ENCODE measurements at regions not wholly inside any gene's neighbourhood (a gene's known extent, or its start where the extent isn't known, plus 50 kb on each side); places are given as distances from the start of the nearest gene placed in this dataset.
"Not testable (repeated sequence)": the region's sequence is repeated elsewhere in the genome, so short reads cannot be mapped to it uniquely, and the experiment has no call there.

GRCh38 chr4:45229206-45229605 is 502.9 kb upstream of the GNPDA2 start:
- H3K9ac ChIP-seq (ENCODE audit: low read depth in 1 of 2, low read length in 2 of 2): no peak overlapping the region
- H3K27me3 ChIP-seq (ENCODE audit: control insufficient read depth in 1 of 2, insufficient read depth in 2 of 2, low read length in 2 of 2): no peaks in the 10 kb centered on the region
- no peak overlapping the region for H3K4me3 ChIP-seq (ENCODE audit: low read depth in 1 of 2, low read length in 2 of 2)
- H3K9me3 ChIP-seq (ENCODE audit: control insufficient read depth in 1 of 2, low read length in 2 of 2): peaks cover 0 to 4% of the 10 kb centered on the region in 2 donors
- no peaks in the 10 kb centered on the region for H3K4me1 ChIP-seq (ENCODE audit: control insufficient read depth in 1 of 2, insufficient read depth in 2 of 2, low read length in 2 of 2)
- no peak overlapping the region for H3K27ac ChIP-seq (ENCODE audit: low read depth, low read length)
- H3K36me3 ChIP-seq (ENCODE audit: control insufficient read depth in 1 of 2, insufficient read depth in 2 of 2, low read length in 2 of 2): no peaks in the 10 kb centered on the region

DNA sequence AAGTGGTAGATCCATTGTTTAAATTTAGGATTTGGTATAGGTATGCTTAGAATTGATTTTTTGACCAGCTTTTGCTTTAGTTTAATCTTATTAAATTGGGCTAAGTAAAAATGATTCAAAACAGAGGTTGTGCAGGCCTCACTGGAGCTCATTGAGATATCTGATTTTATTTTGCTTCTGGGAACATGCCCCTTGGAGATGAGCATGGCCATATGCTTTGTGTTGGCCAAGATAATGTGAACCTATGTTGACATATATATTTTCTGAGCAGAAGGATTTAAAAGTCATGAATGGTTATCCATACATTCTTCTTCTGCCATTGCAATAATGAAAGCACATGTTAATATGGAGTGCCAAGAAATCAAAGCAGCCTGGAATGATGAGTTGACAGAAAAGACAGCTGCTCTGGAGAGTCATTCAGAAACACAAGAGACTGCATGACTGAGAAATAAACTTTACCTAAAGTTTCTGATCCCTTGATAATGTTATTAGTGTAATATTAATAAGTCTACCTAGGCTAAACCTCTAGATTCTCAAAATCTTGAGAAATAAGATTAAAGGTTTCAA is 489.7 kb upstream of the GNPDA2 start:
- H3K27me3 ChIP-seq (ENCODE audit: control insufficient read depth in 1 of 2, insufficient read depth in 2 of 2, low read length in 2 of 2): no peaks in the 10 kb centered on the region
- no peak overlapping the region for H3K27ac ChIP-seq (ENCODE audit: low read depth, low read length)
- no peaks in the 10 kb centered on the region for H3K9me3 ChIP-seq (ENCODE audit: control insufficient read depth in 1 of 2, low read length in 2 of 2)
- no peaks in the 10 kb centered on the region for H3K4me1 ChIP-seq (ENCODE audit: control insufficient read depth in 1 of 2, insufficient read depth in 2 of 2, low read length in 2 of 2)
- H3K36me3 ChIP-seq (ENCODE audit: control insufficient read depth in 1 of 2, insufficient read depth in 2 of 2, low read length in 2 of 2): no peaks in the 10 kb centered on the region
- H3K4me3 ChIP-seq (ENCODE audit: low read depth in 1 of 2, low read length in 2 of 2): no peak overlapping the region
- no peak overlapping the region for H3K9ac ChIP-seq (ENCODE audit: low read depth in 1 of 2, low read length in 2 of 2)

DNA sequence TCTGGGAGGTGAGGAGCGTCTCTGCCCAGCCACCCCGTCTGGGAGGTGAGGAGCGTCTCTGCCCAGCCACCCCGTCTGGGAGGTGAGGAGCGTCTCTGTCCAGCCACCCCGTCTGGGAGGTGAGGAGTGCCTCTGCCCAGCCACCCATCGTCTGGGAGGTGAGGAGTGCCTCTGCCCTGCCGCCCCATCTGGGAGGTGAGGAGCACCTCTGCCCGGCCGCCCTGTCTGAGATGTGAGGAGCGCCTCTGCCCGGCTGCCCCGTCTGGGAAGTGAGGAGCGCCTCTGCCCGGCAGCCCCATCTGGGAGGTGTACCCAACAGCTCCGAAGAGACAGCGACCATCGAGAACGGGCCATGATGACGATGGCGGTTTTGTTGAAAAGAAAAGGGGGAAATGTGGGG is 482.1 kb upstream of the GNPDA2 start:
- H3K27me3 ChIP-seq (ENCODE audit: control insufficient read depth in 1 of 2, insufficient read depth in 2 of 2, low read length in 2 of 2); H3K4me3 ChIP-seq (ENCODE audit: low read depth in 1 of 2, low read length in 2 of 2); H3K36me3 ChIP-seq (ENCODE audit: control insufficient read depth in 1 of 2, insufficient read depth in 2 of 2, low read length in 2 of 2); H3K9ac ChIP-seq (ENCODE audit: low read depth in 1 of 2, low read length in 2 of 2); H3K4me1 ChIP-seq (ENCODE audit: control insufficient read depth in 1 of 2, insufficient read depth in 2 of 2, low read length in 2 of 2); H3K27ac ChIP-seq (ENCODE audit: low read depth, low read length); H3K9me3 ChIP-seq (ENCODE audit: control insufficient read depth in 1 of 2, low read length in 2 of 2): not testable (repeated sequence)

GRCh38 chr4:45207864-45208331 is 481.5 kb upstream of the GNPDA2 start:
- H3K4me3 ChIP-seq (ENCODE audit: low read depth in 1 of 2, low read length in 2 of 2); H3K27me3 ChIP-seq (ENCODE audit: control insufficient read depth in 1 of 2, insufficient read depth in 2 of 2, low read length in 2 of 2); H3K36me3 ChIP-seq (ENCODE audit: control insufficient read depth in 1 of 2, insufficient read depth in 2 of 2, low read length in 2 of 2); H3K9me3 ChIP-seq (ENCODE audit: control insufficient read depth in 1 of 2, low read length in 2 of 2); H3K4me1 ChIP-seq (ENCODE audit: control insufficient read depth in 1 of 2, insufficient read depth in 2 of 2, low read length in 2 of 2); H3K9ac ChIP-seq (ENCODE audit: low read depth in 1 of 2, low read length in 2 of 2); H3K27ac ChIP-seq (ENCODE audit: low read depth, low read length): not testable (repeated sequence)

GRCh38 chr4:45207241-45207863 is 481.0 kb upstream of the GNPDA2 start:
- H3K9me3 ChIP-seq (ENCODE audit: control insufficient read depth in 1 of 2, low read length in 2 of 2); H3K4me3 ChIP-seq (ENCODE audit: low read depth in 1 of 2, low read length in 2 of 2); H3K36me3 ChIP-seq (ENCODE audit: control insufficient read depth in 1 of 2, insufficient read depth in 2 of 2, low read length in 2 of 2); H3K4me1 ChIP-seq (ENCODE audit: control insufficient read depth in 1 of 2, insufficient read depth in 2 of 2, low read length in 2 of 2); H3K27me3 ChIP-seq (ENCODE audit: control insufficient read depth in 1 of 2, insufficient read depth in 2 of 2, low read length in 2 of 2); H3K27ac ChIP-seq (ENCODE audit: low read depth, low read length); H3K9ac ChIP-seq (ENCODE audit: low read depth in 1 of 2, low read length in 2 of 2): not testable (repeated sequence)

DNA sequence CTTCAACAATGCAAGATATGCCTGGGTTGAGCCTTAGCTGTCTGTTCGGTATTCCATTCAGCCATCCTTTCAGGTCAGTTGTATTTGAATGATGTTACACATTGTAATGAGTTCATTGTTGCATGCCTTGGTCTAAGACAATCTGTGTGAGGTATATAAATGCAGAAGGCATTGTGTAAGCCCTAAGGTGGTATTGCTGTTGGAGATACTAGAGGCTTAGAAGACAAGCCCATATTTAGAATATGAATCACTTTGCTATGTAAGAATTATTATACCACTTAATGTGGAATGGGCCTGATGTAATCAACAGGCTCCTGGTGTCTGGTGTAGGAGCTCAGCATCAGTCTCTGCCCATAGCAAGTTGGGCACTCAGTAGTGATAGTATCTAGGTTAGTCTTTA is 473.4 kb upstream of the GNPDA2 start:
- Histone ChIP-seq H3K36me3 (ENCODE audit: control insufficient read depth in 1 of 2, insufficient read depth in 2 of 2, low read length in 2 of 2) (no peaks in the 10 kb centered on the region), H3K4me1 (ENCODE audit: control insufficient read depth in 1 of 2, insufficient read depth in 2 of 2, low read length in 2 of 2) (no peaks in the 10 kb centered on the region), H3K9ac (ENCODE audit: low read depth in 1 of 2, low read length in 2 of 2) (no peak overlapping the region), H3K27me3 (ENCODE audit: control insufficient read depth in 1 of 2, insufficient read depth in 2 of 2, low read length in 2 of 2) (no peaks in the 10 kb centered on the region), H3K9me3 (ENCODE audit: control insufficient read depth in 1 of 2, low read length in 2 of 2) (no peaks in the 10 kb centered on the region), H3K27ac (ENCODE audit: low read depth, low read length) (no peak overlapping the region), H3K4me3 (ENCODE audit: low read depth in 1 of 2, low read length in 2 of 2) (no peak overlapping the region)

- Histone ChIP-seq H3K9ac (ENCODE audit: low read depth in 1 of 2, low read length in 2 of 2) (no peak overlapping the region), H3K4me1 (ENCODE audit: control insufficient read depth in 1 of 2, insufficient read depth in 2 of 2, low read length in 2 of 2) (no peaks in the 10 kb centered on the region), H3K27me3 (ENCODE audit: control insufficient read depth in 1 of 2, insufficient read depth in 2 of 2, low read length in 2 of 2) (no peaks in the 10 kb centered on the region), H3K9me3 (ENCODE audit: control insufficient read depth in 1 of 2, low read length in 2 of 2) (no peaks in the 10 kb centered on the region), H3K4me3 (ENCODE audit: low read depth in 1 of 2, low read length in 2 of 2) (no peak overlapping the region), H3K27ac (ENCODE audit: low read depth, low read length) (no peak overlapping the region), H3K36me3 (ENCODE audit: control insufficient read depth in 1 of 2, insufficient read depth in 2 of 2, low read length in 2 of 2) (no peaks in the 10 kb centered on the region)
Measured at GRCh38 chr4:45188501-45188900, 462.1 kb upstream of the GNPDA2 start.

DNA sequence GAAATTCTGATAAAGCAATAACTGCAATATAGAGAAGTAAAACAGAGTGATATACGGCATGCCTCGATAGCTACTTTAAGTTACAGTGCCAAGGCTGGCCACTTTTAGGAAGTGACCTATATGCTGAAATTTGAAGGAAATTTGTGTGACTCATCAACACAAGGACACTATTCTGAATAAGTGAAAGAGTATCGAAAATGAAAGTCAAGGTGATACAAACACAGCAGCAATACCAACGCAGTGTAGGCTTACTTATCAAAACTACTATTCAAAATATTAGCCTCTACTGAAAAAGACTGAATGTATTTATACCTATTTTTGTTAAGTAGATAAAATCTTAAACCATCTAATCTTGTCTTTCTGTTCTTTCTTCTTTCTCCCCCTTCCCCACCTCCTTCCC is 459.9 kb upstream of the GNPDA2 start:
- H3K9me3 ChIP-seq (ENCODE audit: control insufficient read depth in 1 of 2, low read length in 2 of 2): no peaks in the 10 kb centered on the region
- H3K27ac ChIP-seq (ENCODE audit: low read depth, low read length): no peak overlapping the region
- H3K9ac ChIP-seq (ENCODE audit: low read depth in 1 of 2, low read length in 2 of 2): no peak overlapping the region
- H3K4me3 ChIP-seq (ENCODE audit: low read depth in 1 of 2, low read length in 2 of 2): no peak overlapping the region
- no peaks in the 10 kb centered on the region for H3K36me3 ChIP-seq (ENCODE audit: control insufficient read depth in 1 of 2, insufficient read depth in 2 of 2, low read length in 2 of 2)
- H3K4me1 ChIP-seq (ENCODE audit: control insufficient read depth in 1 of 2, insufficient read depth in 2 of 2, low read length in 2 of 2): no peaks in the 10 kb centered on the region
- H3K27me3 ChIP-seq (ENCODE audit: control insufficient read depth in 1 of 2, insufficient read depth in 2 of 2, low read length in 2 of 2): no peaks in the 10 kb centered on the region

GRCh38 chr4:45183905-45184304 is 457.5 kb upstream of the GNPDA2 start:
- H3K36me3 ChIP-seq (ENCODE audit: control insufficient read depth in 1 of 2, insufficient read depth in 2 of 2, low read length in 2 of 2): no peaks in the 10 kb centered on the region
- no peak overlapping the region for H3K4me3 ChIP-seq (ENCODE audit: low read depth in 1 of 2, low read length in 2 of 2)
- no peaks in the 10 kb centered on the region for H3K4me1 ChIP-seq (ENCODE audit: control insufficient read depth in 1 of 2, insufficient read depth in 2 of 2, low read length in 2 of 2)
- H3K9me3 ChIP-seq (ENCODE audit: control insufficient read depth in 1 of 2, low read length in 2 of 2): no peaks in the 10 kb centered on the region
- H3K9ac ChIP-seq (ENCODE audit: low read depth in 1 of 2, low read length in 2 of 2): no peak overlapping the region
- H3K27ac ChIP-seq (ENCODE audit: low read depth, low read length): no peak overlapping the region
- no peaks in the 10 kb centered on the region for H3K27me3 ChIP-seq (ENCODE audit: control insufficient read depth in 1 of 2, insufficient read depth in 2 of 2, low read length in 2 of 2)

- no peak overlapping the region for H3K4me3 ChIP-seq (ENCODE audit: low read depth in 1 of 2, low read length in 2 of 2)
- no peak overlapping the region for H3K27ac ChIP-seq (ENCODE audit: low read depth, low read length)
- no peak overlapping the region for H3K9ac ChIP-seq (ENCODE audit: low read depth in 1 of 2, low read length in 2 of 2)
- H3K4me1 ChIP-seq (ENCODE audit: control insufficient read depth in 1 of 2, insufficient read depth in 2 of 2, low read length in 2 of 2): no peaks in the 10 kb centered on the region
- no peaks in the 10 kb centered on the region for H3K27me3 ChIP-seq (ENCODE audit: control insufficient read depth in 1 of 2, insufficient read depth in 2 of 2, low read length in 2 of 2)
- H3K36me3 ChIP-seq (ENCODE audit: control insufficient read depth in 1 of 2, insufficient read depth in 2 of 2, low read length in 2 of 2): no peaks in the 10 kb centered on the region
- peaks cover 0 to 6% of the 10 kb centered on the region in 2 donors for H3K9me3 ChIP-seq (ENCODE audit: control insufficient read depth in 1 of 2, low read length in 2 of 2)
Measured at GRCh38 chr4:45172636-45173035, 446.3 kb upstream of the GNPDA2 start.
